Stimulated activated CD8-positive, alpha-beta memory T cell treated with anti-CD3 and anti-CD28 coated beads, Interleukin-4, amount 100 ng/mL, for 4 hours (primary cell): ENCODE measurements at regions not wholly inside any gene's neighbourhood (a gene's known extent, or its start where the extent isn't known, plus 50 kb on each side); places are given as distances from the start of the nearest gene placed in this dataset.

ENCODE experiments used
- DNase-seq, 2 donors: peaks; one replicate each; pipeline ENCODE4 v3.0.0-alpha.2; 2020; ENCODE audit warnings: low read depth in 2 of 2, low spot score in 1 of 2

- DNase-seq: no peak
These were observed 595.0 kb upstream of the BOD1L1 start for GRCh38 chr4:14222377-14223029.

GRCh38 chr4:14223461-14223860 lies 595.9 kb upstream of the BOD1L1 start:
- no peak for DNase-seq

GRCh38 chr4:14225688-14226207 lies 598.2 kb upstream of the BOD1L1 start:
- no peak for DNase-seq

GRCh38 chr4:14233126-14233525 lies 605.6 kb upstream of the BOD1L1 start:
- no peak for DNase-seq

- DNase-seq: no peak
These were observed 606.8 kb upstream of the BOD1L1 start for GRCh38 chr4:14234307-14234706.

GRCh38 chr4:14236359-14236758 lies 608.8 kb upstream of the BOD1L1 start:
- DNase-seq: no peak

- DNase-seq: no peak
These were observed 610.4 kb upstream of the BOD1L1 start for GRCh38 chr4:14237911-14238310.

- DNase-seq: no peak
These were observed 614.0 kb upstream of the BOD1L1 start for GRCh38 chr4:14241574-14241973.

GRCh38 chr4:14247767-14248166 lies 620.2 kb upstream of the BOD1L1 start:
- DNase-seq: no peak

GRCh38 chr4:14249226-14249625 lies 621.7 kb upstream of the BOD1L1 start:
- DNase-seq: no peak

GRCh38 chr4:14254252-14254651 lies 626.7 kb upstream of the BOD1L1 start:
- DNase-seq: no peak

- DNase-seq: no peak
These were observed 627.4 kb upstream of the BOD1L1 start for GRCh38 chr4:14254926-14255325.

- no peak for DNase-seq
These were observed 630.4 kb upstream of the BOD1L1 start for GRCh38 chr4:14257903-14258302.

- DNase-seq: no peak
These were observed 632.4 kb upstream of the BOD1L1 start for GRCh38 chr4:14259936-14260335.

- no peak for DNase-seq
These were observed 633.1 kb upstream of the BOD1L1 start for GRCh38 chr4:14260591-14260990.

- no peak for DNase-seq
These were observed 634.7 kb upstream of the BOD1L1 start for GRCh38 chr4:14262221-14262620.

- DNase-seq: no peak
These were observed 636.9 kb upstream of the BOD1L1 start for GRCh38 chr4:14264437-14264836.

- DNase-seq: no peak
These were observed 638.1 kb upstream of the BOD1L1 start for GRCh38 chr4:14265651-14266050.

GRCh38 chr4:14267373-14268060 lies 640.0 kb upstream of the BOD1L1 start:
- no peak for DNase-seq

- DNase-seq: no peak
These were observed 642.3 kb upstream of the BOD1L1 start for GRCh38 chr4:14269824-14270223.

- DNase-seq: no peak
These were observed 644.7 kb upstream of the BOD1L1 start for GRCh38 chr4:14272206-14272605.

GRCh38 chr4:14277505-14277904 lies 650.0 kb upstream of the BOD1L1 start:
- no peak for DNase-seq

GRCh38 chr4:14280567-14280966 lies 653.0 kb upstream of the BOD1L1 start:
- no peak for DNase-seq
